DND-41 (cell line): ENCODE measurements at regions not wholly inside any gene's neighbourhood (a gene's known extent, or its start where the extent isn't known, plus 50 kb on each side); places are given as distances from the start of the nearest gene placed in this dataset.

Source experiments
- ATAC-seq: fragments of 200-7000 bp; cut with Tn5 transposase; 3 replicates; pipeline ENCODE4 v1.9.1; 2021; ENCODE audit warnings: low read depth; ENCODE audit not compliant: insufficient read depth
- DNase-seq: peaks from one replicate; pipeline ENCODE4 v3.0.0-alpha.2; 2020
- H2AFZ ChIP-seq: 2 replicates; pipeline ENCODE4 v1.6.0; 2012; ENCODE audit warnings: low read depth, low read length
- H3K27ac ChIP-seq: 2 replicates; pipeline ENCODE4 v1.5.1; 2012; ENCODE audit warnings: low read length, inconsistent platforms
- H3K27me3 ChIP-seq: fragments of 200-600 bp; sonication (generic); 2 replicates; pipeline ENCODE4 v1.6.0; 2012; ENCODE audit warnings: low read length, mild to moderate bottlenecking, inconsistent platforms; ENCODE audit not compliant: insufficient read depth, poor library complexity
- H3K36me3 ChIP-seq: 2 replicates; pipeline ENCODE4 v1.5.1; 2012; ENCODE audit warnings: low read length, inconsistent platforms; ENCODE audit not compliant: insufficient read depth
- H3K4me1 ChIP-seq: 2 replicates; pipeline ENCODE4 v1.5.1; 2012; ENCODE audit warnings: mild to moderate bottlenecking, low read length; ENCODE audit not compliant: insufficient read depth
- H3K4me2 ChIP-seq: 2 replicates; pipeline ENCODE4 v1.6.0; 2012; ENCODE audit warnings: mild to moderate bottlenecking, moderate library complexity, low read length, inconsistent platforms; ENCODE audit not compliant: insufficient read depth
- H3K4me3 ChIP-seq, 2 experiments: fragments of 200-600 bp in 1 of 2; shearing (Covaris generic) in 1 of 2; 2 replicates each; pipeline ENCODE4 v1.5.1; 2012 to 2016; ENCODE audit warnings: inconsistent platforms in 2 of 2, low read length in 2 of 2, mild to moderate bottlenecking in 2 of 2, low read depth in 1 of 2, moderate library complexity in 1 of 2
- H3K79me2 ChIP-seq: 2 replicates; pipeline ENCODE4 v1.6.0; 2012; ENCODE audit warnings: low read length, inconsistent platforms; ENCODE audit not compliant: insufficient read depth
- H3K9ac ChIP-seq: 2 replicates; pipeline ENCODE4 v1.6.0; 2012; ENCODE audit warnings: low read depth, mild to moderate bottlenecking, inconsistent platforms, low read length, moderate library complexity
- H3K9me3 ChIP-seq: 2 replicates; pipeline ENCODE4 v1.5.1; 2012; ENCODE audit warnings: low read length, moderate library complexity, mild to moderate bottlenecking, inconsistent platforms; ENCODE audit not compliant: insufficient read depth, severe bottlenecking
- H4K20me1 ChIP-seq: 2 replicates; pipeline ENCODE4 v1.6.0; 2012; ENCODE audit warnings: low read length; ENCODE audit not compliant: insufficient read depth
- EZH2 ChIP-seq: IDR thresholded peaks from 3 replicates; pipeline ENCODE4 v1.6.1; 2012; ENCODE audit warnings: borderline replicate concordance, low read depth, mild to moderate bottlenecking, moderate library complexity, low read length, inconsistent platforms; ENCODE audit not compliant: severe bottlenecking
- TF ChIP-seq, protein P1 (sequence below): IDR thresholded peaks from 2 replicates; pipeline ENCODE4 v1.5.1; 2012; ENCODE audit warnings: borderline replicate concordance, low read length, moderate library complexity, mild to moderate bottlenecking; ENCODE audit not compliant: poor library complexity, severe bottlenecking; ENCODE audit errors: extremely low read depth

DNA sequence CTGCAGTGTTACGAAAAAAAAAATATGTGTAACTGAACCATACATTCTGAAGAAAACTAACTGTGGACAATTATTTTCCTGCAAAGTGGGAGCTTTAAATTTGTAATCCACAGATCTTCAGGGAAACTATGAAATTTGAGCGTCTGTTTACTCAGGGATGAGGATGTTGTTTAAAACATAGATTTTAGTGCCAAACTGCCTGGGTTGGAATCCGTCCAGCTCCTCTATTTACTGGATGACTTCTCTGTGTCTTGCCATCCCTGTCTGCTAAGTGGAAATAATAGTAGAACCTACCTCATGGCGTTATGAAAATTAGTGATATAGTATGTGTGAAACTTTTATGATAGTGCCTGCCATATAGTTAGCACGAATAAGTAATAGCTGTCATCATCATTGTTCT is 666.5 kb downstream of the SQOR start:
- Histone ChIP-seq H3K9ac (no peak overlapping the region), H3K79me2 (no peaks in the 10 kb centered on the region), H4K20me1 (no peaks in the 10 kb centered on the region), H3K4me3 (no peak overlapping the region), H3K4me2 (no peak overlapping the region), H3K27me3 (peaks cover 2% of the 10 kb centered on the region), H3K9me3 (no peaks in the 10 kb centered on the region), H3K27ac (no peak overlapping the region), H3K4me1 (no peaks in the 10 kb centered on the region), H2AFZ (no peak overlapping the region), H3K36me3 (no peaks in the 10 kb centered on the region)
- no peak for TF ChIP-seq EZH2
- TF ChIP-seq, protein P1, sequence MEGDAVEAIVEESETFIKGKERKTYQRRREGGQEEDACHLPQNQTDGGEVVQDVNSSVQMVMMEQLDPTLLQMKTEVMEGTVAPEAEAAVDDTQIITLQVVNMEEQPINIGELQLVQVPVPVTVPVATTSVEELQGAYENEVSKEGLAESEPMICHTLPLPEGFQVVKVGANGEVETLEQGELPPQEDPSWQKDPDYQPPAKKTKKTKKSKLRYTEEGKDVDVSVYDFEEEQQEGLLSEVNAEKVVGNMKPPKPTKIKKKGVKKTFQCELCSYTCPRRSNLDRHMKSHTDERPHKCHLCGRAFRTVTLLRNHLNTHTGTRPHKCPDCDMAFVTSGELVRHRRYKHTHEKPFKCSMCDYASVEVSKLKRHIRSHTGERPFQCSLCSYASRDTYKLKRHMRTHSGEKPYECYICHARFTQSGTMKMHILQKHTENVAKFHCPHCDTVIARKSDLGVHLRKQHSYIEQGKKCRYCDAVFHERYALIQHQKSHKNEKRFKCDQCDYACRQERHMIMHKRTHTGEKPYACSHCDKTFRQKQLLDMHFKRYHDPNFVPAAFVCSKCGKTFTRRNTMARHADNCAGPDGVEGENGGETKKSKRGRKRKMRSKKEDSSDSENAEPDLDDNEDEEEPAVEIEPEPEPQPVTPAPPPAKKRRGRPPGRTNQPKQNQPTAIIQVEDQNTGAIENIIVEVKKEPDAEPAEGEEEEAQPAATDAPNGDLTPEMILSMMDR = no peak
- ATAC-seq (no peak), DNase-seq (no peak)

DNA sequence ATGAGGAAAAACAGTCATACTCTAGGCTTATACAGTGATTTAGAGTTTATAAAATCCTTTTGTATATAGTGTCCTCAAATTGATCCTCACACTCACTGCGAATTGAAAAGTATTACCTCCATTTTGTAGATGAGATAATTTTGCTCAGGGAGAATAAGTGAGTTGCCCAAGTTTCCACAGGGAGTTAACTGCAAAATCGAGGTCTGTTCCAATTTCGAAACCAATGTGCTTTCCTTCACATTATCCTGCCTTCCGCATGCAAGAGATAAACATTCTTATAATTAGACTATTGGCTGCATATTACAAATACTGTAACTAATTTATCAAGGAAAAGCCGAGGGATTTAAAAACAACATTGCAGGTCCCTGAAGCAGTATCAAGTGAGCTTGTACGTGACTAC is 667.0 kb downstream of the SQOR start:
- H4K20me1 ChIP-seq = no peaks in the 10 kb centered on the region
- no peaks in the 10 kb centered on the region for H3K36me3 ChIP-seq
- no peak overlapping the region for H2AFZ ChIP-seq
- no peak for DNase-seq
- H3K9me3 ChIP-seq = no peaks in the 10 kb centered on the region
- no peak overlapping the region for H3K4me3 ChIP-seq
- H3K27ac ChIP-seq = no peak overlapping the region
- H3K79me2 ChIP-seq = no peaks in the 10 kb centered on the region
- ATAC-seq = no peak
- H3K27me3 ChIP-seq = peaks cover 2% of the 10 kb centered on the region
- TF ChIP-seq, protein P1 = no peak
- no peak for TF ChIP-seq EZH2
- no peak overlapping the region for H3K9ac ChIP-seq
- H3K4me1 ChIP-seq = no peaks in the 10 kb centered on the region
- H3K4me2 ChIP-seq = no peak overlapping the region

DNA sequence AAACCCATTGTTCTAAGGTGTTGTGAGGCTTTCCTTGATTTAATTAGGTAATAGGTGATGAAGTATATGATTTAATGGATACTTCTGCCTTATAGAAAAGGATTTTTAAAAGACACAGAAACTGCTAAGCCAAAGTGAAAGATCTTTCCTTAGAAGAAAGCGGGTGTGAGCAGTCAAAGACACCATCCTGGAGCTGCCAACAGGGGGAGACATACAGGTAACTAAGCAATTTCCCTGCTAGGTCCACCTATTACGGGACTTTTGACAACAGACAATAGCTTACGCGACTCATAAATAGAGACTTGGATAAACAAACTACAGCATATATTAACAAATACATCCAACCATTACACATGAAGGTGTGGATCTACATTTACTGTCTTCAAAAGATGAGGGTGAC is 669.5 kb downstream of the SQOR start:
- H3K9ac ChIP-seq = no peak overlapping the region
- no peaks in the 10 kb centered on the region for H3K9me3 ChIP-seq
- H3K36me3 ChIP-seq = no peaks in the 10 kb centered on the region
- no peak overlapping the region for H2AFZ ChIP-seq
- no peaks in the 10 kb centered on the region for H3K79me2 ChIP-seq
- no peak overlapping the region for H3K4me2 ChIP-seq
- H4K20me1 ChIP-seq = no peaks in the 10 kb centered on the region
- ATAC-seq (no peak), DNase-seq (peak; percentile 23)
- no peaks in the 10 kb centered on the region for H3K4me1 ChIP-seq
- TF ChIP-seq, protein P1 = peak; percentile 54
- TF ChIP-seq EZH2 = no peak
- H3K27ac ChIP-seq = no peak overlapping the region
- H3K27me3 ChIP-seq = peaks cover 2% of the 10 kb centered on the region
- no peak overlapping the region for H3K4me3 ChIP-seq

DNA sequence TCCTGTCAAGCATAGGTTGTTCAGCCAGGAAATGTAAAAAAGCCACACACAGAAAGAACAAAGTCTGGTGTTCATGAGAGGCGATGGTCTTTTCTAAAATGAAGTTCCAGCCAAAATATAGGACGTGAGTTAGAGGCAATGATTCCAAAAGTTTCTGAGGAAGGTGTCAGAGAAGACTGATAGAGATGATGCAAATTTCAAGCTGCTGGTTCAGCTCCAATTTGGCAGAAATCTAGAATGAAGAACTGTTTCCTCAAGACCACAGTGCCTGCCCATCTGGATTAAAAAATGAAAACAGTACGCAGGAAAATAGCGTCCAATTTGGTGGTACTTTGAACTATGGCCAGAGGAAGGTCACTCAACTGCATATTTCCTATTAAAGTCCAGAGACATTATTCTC is 672.9 kb downstream of the SQOR start:
- ATAC-seq = no peak

More for the DNA sequence above, 672.9 kb downstream of the SQOR start:
- H4K20me1 ChIP-seq = no peaks in the 10 kb centered on the region
- H3K79me2 ChIP-seq = no peaks in the 10 kb centered on the region
- no peaks in the 10 kb centered on the region for H3K36me3 ChIP-seq
- H3K9me3 ChIP-seq = no peaks in the 10 kb centered on the region
- no peak overlapping the region for H3K9ac ChIP-seq
- H3K27ac ChIP-seq = no peak overlapping the region
- TF ChIP-seq, protein P1 = no peak
- no peak for TF ChIP-seq EZH2
- H2AFZ ChIP-seq = no peak overlapping the region
- DNase-seq = no peak
- H3K4me1 ChIP-seq = no peaks in the 10 kb centered on the region
- H3K27me3 ChIP-seq = no peaks in the 10 kb centered on the region
- H3K4me2 ChIP-seq = no peak overlapping the region
- no peak overlapping the region for H3K4me3 ChIP-seq
